ENCODE measurements at regions not wholly inside any gene's neighbourhood (a gene's known extent, or its start where the extent isn't known, plus 50 kb on each side); places are given as distances from the start of the nearest gene placed in this dataset.

GRCh38 chr5:60535951-60536350, 164.0 kb downstream of the DEPDC1B start:
- TF ChIP-seq CTCF (conservative IDR thresholded peaks at IDR 0.05) (no peak), EZH2 (IDR thresholded peaks at IDR 0.05; ENCODE audit: low read depth) (no peak)
